ENCODE measurements at regions not wholly inside any gene's neighbourhood (a gene's known extent, or its start where the extent isn't known, plus 50 kb on each side); places are given as distances from the start of the nearest gene placed in this dataset.

DNA sequence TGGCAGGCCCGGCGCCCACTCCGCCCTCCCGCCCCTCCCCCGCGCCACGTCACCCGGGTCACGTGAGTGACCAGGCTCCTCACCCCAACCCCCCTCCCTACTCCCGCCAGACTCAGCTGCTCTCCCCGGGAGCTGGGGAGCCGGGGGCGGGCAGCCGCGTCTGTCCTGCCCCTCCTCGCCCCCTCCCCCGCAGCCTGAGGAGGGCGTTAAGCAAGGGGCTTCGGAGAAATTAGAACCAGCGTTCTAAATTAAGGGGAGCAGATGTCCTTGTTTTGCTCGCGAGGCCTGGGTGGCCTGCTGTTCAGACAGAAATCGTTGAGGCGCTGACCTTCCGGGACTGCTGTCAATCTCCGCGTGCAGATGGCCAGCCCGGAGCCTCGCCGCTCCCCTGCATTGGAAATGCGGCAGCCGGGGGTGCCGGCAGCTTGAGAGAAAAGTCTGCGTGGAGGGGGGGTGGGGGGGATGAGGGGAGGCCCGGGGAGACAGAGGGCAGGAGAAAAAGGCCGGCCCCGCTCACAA lies 102.2 kb upstream of the ZNF438 start:
- no peaks in the 10 kb centered on the region for H3K27me3 ChIP-seq (ENCODE audit: insufficient read depth, low read length)
- DNase-seq (ENCODE audit: low read depth, low spot score): no peak
- H2AFZ ChIP-seq (ENCODE audit: low read depth, low read length, poor library complexity, severe bottlenecking): no peak overlapping the region
- H3K27ac ChIP-seq (ENCODE audit: low read depth, low read length): no peak overlapping the region
- H3K9ac ChIP-seq (ENCODE audit: low read length): no peak overlapping the region
- no peaks in the 10 kb centered on the region for H3K36me3 ChIP-seq (ENCODE audit: control insufficient read depth in 1 of 2, insufficient read depth in 2 of 2, low read length in 2 of 2)
- RAD21 ChIA-PET (ENCODE audit: low non-redundant PET in 1 of 2, low total read pairs in 2 of 2, uncharacterized antibody in 2 of 2, unreplicated experiment in 2 of 2): no interaction called here
- H3K4me2 ChIP-seq (ENCODE audit: low read length): peak overlapping the region; percentile 33
- POLR2A ChIA-PET: interaction anchor here (1.1 kb wide), 1 partner anchor 14 kb away, joined by 3 read pairs; no protein-coding TSS in a partner anchor
- H3K4me1 ChIP-seq (ENCODE audit: control insufficient read depth in 1 of 2, insufficient read depth in 2 of 2, low read length in 2 of 2): peaks cover 13 to 20% of the 10 kb centered on the region in 2 experiments; a peak in 3 of 4 replicates
- no peak for ATAC-seq
- H3K79me2 ChIP-seq (ENCODE audit: insufficient read depth, low read length): no peaks in the 10 kb centered on the region
- H4K20me1 ChIP-seq (ENCODE audit: insufficient read depth): no peaks in the 10 kb centered on the region
- H3K4me3 ChIP-seq (replicated peaks in 1 of 2; ENCODE audit: low read depth in 1 of 2, low read length in 2 of 2): no peak overlapping the region
- intact Hi-C loops (cut with micrococcal nuclease): no loop called here
- CTCF ChIA-PET: no interaction called here
- no TSS peak for BruUV-seq (replicated peaks)
- no peaks in the 10 kb centered on the region for H3K9me3 ChIP-seq (ENCODE audit: control insufficient read depth in 1 of 2, insufficient read depth in 1 of 2, low read depth in 1 of 2, low read length in 2 of 2)
- no peaks in the 10 kb centered on the region for H3K9me2 ChIP-seq (ENCODE audit: insufficient read depth)
- no peak for TF ChIP-seq JUND (IDR thresholded peaks at IDR 0.05)
- TF ChIP-seq ZNF274 (IDR thresholded peaks at IDR 0.05; ENCODE audit: low read depth, low read length): no peak
- no peak for TF ChIP-seq EZH2 (IDR thresholded peaks at IDR 0.05)
- TF ChIP-seq, protein P1, sequence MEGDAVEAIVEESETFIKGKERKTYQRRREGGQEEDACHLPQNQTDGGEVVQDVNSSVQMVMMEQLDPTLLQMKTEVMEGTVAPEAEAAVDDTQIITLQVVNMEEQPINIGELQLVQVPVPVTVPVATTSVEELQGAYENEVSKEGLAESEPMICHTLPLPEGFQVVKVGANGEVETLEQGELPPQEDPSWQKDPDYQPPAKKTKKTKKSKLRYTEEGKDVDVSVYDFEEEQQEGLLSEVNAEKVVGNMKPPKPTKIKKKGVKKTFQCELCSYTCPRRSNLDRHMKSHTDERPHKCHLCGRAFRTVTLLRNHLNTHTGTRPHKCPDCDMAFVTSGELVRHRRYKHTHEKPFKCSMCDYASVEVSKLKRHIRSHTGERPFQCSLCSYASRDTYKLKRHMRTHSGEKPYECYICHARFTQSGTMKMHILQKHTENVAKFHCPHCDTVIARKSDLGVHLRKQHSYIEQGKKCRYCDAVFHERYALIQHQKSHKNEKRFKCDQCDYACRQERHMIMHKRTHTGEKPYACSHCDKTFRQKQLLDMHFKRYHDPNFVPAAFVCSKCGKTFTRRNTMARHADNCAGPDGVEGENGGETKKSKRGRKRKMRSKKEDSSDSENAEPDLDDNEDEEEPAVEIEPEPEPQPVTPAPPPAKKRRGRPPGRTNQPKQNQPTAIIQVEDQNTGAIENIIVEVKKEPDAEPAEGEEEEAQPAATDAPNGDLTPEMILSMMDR (IDR thresholded peaks at IDR 0.05 in 2 of 3, conservative IDR thresholded peaks at IDR 0.05 in 1 of 3; ENCODE audit: borderline replicate concordance in 1 of 3, insufficient read depth in 1 of 3, low read depth in 2 of 3, low read length in 2 of 3): no peak
- no peak for TF ChIP-seq EZH2phosphoT487 (IDR thresholded peaks at IDR 0.05; ENCODE audit: borderline replicate concordance)
- TF ChIP-seq ZFX (IDR thresholded peaks at IDR 0.05): no peak
- TF ChIP-seq POLR2A (IDR thresholded peaks at IDR 0.05; ENCODE audit: borderline replicate concordance, extremely low read depth, insufficient read depth, insufficient read length): no peak
- no peak for TF ChIP-seq SP1 (IDR thresholded peaks at IDR 0.05; ENCODE audit: low read depth)
- TF ChIP-seq, protein P2, sequence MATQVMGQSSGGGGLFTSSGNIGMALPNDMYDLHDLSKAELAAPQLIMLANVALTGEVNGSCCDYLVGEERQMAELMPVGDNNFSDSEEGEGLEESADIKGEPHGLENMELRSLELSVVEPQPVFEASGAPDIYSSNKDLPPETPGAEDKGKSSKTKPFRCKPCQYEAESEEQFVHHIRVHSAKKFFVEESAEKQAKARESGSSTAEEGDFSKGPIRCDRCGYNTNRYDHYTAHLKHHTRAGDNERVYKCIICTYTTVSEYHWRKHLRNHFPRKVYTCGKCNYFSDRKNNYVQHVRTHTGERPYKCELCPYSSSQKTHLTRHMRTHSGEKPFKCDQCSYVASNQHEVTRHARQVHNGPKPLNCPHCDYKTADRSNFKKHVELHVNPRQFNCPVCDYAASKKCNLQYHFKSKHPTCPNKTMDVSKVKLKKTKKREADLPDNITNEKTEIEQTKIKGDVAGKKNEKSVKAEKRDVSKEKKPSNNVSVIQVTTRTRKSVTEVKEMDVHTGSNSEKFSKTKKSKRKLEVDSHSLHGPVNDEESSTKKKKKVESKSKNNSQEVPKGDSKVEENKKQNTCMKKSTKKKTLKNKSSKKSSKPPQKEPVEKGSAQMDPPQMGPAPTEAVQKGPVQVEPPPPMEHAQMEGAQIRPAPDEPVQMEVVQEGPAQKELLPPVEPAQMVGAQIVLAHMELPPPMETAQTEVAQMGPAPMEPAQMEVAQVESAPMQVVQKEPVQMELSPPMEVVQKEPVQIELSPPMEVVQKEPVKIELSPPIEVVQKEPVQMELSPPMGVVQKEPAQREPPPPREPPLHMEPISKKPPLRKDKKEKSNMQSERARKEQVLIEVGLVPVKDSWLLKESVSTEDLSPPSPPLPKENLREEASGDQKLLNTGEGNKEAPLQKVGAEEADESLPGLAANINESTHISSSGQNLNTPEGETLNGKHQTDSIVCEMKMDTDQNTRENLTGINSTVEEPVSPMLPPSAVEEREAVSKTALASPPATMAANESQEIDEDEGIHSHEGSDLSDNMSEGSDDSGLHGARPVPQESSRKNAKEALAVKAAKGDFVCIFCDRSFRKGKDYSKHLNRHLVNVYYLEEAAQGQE (IDR thresholded peaks at IDR 0.05; ENCODE audit: low read depth): no peak
- TF ChIP-seq EGR1 (IDR thresholded peaks at IDR 0.05; ENCODE audit: low read depth): no peak
